ENCODE measurements at regions not wholly inside any gene's neighbourhood (a gene's known extent, or its start where the extent isn't known, plus 50 kb on each side); places are given as distances from the start of the nearest gene placed in this dataset.

DNA sequence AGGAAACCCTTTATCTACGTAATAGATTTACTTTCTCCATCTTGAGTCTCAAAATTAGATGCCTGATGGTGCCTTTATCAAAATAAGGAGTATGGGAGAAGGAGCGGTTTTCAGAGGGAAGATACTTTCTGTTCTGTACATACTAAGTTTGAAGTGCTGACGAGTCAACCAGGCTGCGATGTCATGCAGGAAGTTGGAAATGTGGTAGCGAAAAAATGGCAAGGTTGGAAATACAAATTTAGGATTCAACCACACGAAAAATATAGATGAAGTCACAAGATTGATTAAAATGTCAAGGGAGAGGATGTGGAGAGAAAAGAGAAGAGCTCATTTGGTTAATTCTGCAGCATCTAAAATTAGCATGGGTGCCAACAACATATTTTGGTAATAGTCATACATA lies 129.5 kb downstream of the FOXD1 start:
- TF ChIP-seq, protein P1, sequence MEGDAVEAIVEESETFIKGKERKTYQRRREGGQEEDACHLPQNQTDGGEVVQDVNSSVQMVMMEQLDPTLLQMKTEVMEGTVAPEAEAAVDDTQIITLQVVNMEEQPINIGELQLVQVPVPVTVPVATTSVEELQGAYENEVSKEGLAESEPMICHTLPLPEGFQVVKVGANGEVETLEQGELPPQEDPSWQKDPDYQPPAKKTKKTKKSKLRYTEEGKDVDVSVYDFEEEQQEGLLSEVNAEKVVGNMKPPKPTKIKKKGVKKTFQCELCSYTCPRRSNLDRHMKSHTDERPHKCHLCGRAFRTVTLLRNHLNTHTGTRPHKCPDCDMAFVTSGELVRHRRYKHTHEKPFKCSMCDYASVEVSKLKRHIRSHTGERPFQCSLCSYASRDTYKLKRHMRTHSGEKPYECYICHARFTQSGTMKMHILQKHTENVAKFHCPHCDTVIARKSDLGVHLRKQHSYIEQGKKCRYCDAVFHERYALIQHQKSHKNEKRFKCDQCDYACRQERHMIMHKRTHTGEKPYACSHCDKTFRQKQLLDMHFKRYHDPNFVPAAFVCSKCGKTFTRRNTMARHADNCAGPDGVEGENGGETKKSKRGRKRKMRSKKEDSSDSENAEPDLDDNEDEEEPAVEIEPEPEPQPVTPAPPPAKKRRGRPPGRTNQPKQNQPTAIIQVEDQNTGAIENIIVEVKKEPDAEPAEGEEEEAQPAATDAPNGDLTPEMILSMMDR (conservative IDR thresholded peaks at IDR 0.05; ENCODE audit: low read depth, low read length) = no peak
- TF ChIP-seq POLR2A (IDR thresholded peaks at IDR 0.05; ENCODE audit: low read depth, low read length) (no peak), RCOR1 (IDR thresholded peaks at IDR 0.05; ENCODE audit: insufficient replicate concordance, low read length) (no peak), BHLHE40 (IDR thresholded peaks at IDR 0.05; ENCODE audit: low read depth, low read length) (no peak), RAD21 (IDR thresholded peaks at IDR 0.05; ENCODE audit: low read length) (no peak), SMC3 (IDR thresholded peaks at IDR 0.05; ENCODE audit: low read depth, low read length) (no peak), MXI1 (IDR thresholded peaks at IDR 0.05; ENCODE audit: borderline replicate concordance, low read depth, low read length) (no peak), CHD1 (IDR thresholded peaks at IDR 0.05; ENCODE audit: low read depth, low read length) (no peak), MAFK (IDR thresholded peaks at IDR 0.05; ENCODE audit: low read depth, low read length) (no peak)
- TF ChIP-seq, protein P2, sequence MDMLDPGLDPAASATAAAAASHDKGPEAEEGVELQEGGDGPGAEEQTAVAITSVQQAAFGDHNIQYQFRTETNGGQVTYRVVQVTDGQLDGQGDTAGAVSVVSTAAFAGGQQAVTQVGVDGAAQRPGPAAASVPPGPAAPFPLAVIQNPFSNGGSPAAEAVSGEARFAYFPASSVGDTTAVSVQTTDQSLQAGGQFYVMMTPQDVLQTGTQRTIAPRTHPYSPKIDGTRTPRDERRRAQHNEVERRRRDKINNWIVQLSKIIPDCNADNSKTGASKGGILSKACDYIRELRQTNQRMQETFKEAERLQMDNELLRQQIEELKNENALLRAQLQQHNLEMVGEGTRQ (IDR thresholded peaks at IDR 0.05; ENCODE audit: low read depth, low read length) = no peak
- TF ChIP-seq, protein P3, sequence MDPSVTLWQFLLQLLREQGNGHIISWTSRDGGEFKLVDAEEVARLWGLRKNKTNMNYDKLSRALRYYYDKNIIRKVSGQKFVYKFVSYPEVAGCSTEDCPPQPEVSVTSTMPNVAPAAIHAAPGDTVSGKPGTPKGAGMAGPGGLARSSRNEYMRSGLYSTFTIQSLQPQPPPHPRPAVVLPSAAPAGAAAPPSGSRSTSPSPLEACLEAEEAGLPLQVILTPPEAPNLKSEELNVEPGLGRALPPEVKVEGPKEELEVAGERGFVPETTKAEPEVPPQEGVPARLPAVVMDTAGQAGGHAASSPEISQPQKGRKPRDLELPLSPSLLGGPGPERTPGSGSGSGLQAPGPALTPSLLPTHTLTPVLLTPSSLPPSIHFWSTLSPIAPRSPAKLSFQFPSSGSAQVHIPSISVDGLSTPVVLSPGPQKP (IDR thresholded peaks at IDR 0.05; ENCODE audit: borderline replicate concordance, low read depth, low read length) = no peak

Data from IMR-90 (cell line).